ENCODE measurements at regions not wholly inside any gene's neighbourhood (a gene's known extent, or its start where the extent isn't known, plus 50 kb on each side); places are given as distances from the start of the nearest gene placed in this dataset.

DNA sequence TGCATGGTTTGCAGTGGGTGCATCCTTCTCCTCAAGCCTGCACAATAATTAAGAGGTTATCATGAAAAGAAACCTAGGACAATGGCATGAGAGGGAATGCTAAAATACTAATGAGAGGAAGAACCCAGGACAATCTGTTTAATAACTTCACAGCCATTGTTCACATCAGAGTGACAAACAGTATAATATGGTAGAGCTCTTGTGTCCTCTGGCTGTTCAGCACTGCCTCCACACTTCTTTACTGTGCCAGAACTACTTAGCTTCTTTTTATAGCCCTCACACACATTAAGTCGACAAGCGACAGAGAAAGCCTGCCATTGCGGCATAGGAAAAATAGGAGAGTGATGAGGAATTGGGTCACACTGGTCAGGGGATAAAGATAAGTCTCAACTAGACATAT lies 65.0 kb upstream of the MEIS2 start:
- no peaks in the 10 kb centered on the region for H3K4me1 Mint-ChIP-seq
- H3K9me3 Mint-ChIP-seq = peaks cover 2% of the 10 kb centered on the region
- no peak overlapping the region for H3K4me3 Mint-ChIP-seq
- H3K36me3 Mint-ChIP-seq = no peaks in the 10 kb centered on the region
- DNase-seq (ENCODE audit: low spot score in 2 of 2) (no peak), ATAC-seq (no peak)
- H3K27ac Mint-ChIP-seq = no peak overlapping the region

DNA sequence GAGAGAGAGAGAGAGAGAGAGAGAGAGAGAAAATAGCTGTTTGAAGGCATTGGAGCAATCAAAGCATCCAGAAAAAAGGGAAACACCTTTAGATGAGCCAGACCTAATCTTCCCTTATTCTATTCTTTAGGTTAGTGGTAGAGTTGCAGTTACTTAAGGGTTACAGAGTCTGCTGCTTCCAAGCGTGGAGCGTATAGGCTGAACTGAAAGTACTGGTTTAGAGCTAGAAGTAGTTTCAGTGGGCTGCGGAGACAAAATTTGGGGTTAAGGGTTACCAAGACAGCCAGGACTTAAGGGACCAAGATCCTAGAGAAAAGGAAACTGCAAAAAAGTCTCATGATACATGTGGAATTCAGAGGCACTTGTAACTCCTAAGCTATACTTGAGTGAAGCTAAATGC lies 66.1 kb upstream of the MEIS2 start:
- ATAC-seq = no peak
- Mint-ChIP-seq H3K27ac (no peak overlapping the region), H3K36me3 (no peaks in the 10 kb centered on the region), H3K4me3 (no peak overlapping the region), H3K9me3 (peaks cover 2% of the 10 kb centered on the region), H3K4me1 (no peaks in the 10 kb centered on the region)
- no peak for DNase-seq (ENCODE audit: low spot score in 2 of 2)

DNA sequence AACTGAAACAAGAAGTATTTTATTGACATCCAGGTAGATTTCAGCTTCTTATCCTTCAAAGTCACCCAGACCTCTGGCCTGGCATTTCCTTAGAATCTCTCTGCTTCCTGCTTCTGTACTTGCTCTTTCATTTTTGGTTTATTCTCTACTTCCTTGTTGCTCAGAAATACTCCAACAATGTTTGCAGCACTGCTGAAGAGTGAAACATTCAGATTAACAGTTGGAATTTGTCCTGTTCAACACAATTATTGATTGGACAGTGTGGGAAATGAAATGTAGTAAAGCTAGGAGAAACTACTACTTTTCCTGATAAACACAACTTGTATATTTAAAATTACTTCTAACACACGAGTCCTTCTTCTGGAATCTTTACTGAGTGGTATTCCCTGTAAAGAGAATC lies 81.0 kb upstream of the MEIS2 start:
- ATAC-seq = no peak
- peaks cover 9% of the 10 kb centered on the region for H3K9me3 Mint-ChIP-seq

DNA sequence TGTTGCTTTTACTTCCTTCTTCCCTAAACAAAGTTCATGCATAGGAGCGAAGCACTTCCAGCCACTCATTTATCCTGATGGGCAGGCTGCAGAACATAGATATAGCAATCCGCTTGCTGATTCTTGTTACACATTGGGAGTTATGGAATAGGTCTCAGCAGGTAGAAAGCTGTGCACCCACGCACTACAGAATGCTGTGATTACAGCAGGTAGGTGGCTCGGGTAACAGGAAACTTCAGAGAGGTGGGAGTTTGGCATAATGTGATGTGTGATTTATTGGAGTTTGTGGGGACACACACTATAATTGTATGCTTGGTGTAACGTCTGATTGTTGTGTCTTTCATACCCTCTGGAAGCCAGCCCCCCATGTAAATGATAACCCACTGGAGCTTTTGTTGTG lies 99.2 kb upstream of the MEIS2 start:
- Mint-ChIP-seq H3K9me3 (peaks cover 2% of the 10 kb centered on the region), H3K27ac (no peak overlapping the region), H3K4me3 (no peak overlapping the region), H3K4me1 (no peaks in the 10 kb centered on the region), H3K36me3 (no peaks in the 10 kb centered on the region)
- DNase-seq (ENCODE audit: low spot score in 2 of 2) (no peak), ATAC-seq (no peak)

More for the DNA sequence above, 81.0 kb upstream of the MEIS2 start:
- Mint-ChIP-seq H3K4me1 (no peaks in the 10 kb centered on the region), H3K4me3 (no peak overlapping the region), H3K27ac (no peak overlapping the region), H3K36me3 (no peaks in the 10 kb centered on the region)
- DNase-seq (ENCODE audit: low spot score in 2 of 2) = no peak

DNA sequence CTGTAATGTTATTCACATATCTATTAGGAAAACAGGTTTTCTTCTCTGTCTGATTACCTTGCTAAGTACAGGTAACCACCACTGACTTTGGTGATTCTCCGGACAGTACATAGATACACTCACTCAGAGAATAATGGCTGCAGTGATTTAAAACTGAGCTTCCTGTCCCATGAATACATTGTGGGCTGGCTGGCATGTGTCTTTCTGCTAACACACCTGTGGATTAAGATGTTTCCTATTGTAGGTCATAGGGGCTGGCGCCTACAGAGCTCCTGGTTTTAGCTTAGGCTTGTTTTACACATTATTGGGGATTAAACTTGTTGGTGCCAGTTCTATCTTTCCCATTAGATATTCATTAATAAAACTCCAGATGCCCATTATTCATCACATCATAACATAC lies 102.7 kb upstream of the MEIS2 start:
- ATAC-seq = no peak
- no peaks in the 10 kb centered on the region for H3K4me1 Mint-ChIP-seq
- no peaks in the 10 kb centered on the region for H3K36me3 Mint-ChIP-seq
- no peak overlapping the region for H3K27ac Mint-ChIP-seq
- no peak overlapping the region for H3K4me3 Mint-ChIP-seq
- H3K9me3 Mint-ChIP-seq = peaks cover 2% of the 10 kb centered on the region
- no peak for DNase-seq (ENCODE audit: low spot score in 2 of 2)

DNA sequence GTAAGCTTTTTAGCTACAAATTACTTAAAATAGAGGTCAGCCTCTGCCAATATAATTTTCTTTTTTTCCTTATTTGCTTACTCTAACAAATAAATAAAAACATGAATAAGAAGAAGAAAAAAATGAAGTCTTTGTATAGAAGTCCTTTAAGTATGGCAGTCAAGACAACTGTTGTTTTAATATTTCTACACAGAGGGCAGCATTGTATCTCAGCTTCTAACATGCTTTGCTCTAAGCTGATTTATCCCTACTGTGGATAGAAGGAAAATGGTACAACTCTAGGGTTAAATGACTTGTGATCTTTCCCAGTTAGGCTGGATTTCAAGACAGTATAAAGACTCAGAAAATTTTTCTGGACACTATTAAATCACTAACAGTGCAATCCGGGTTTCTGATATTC lies 104.3 kb upstream of the MEIS2 start:
- no peaks in the 10 kb centered on the region for H3K4me1 Mint-ChIP-seq

DNA sequence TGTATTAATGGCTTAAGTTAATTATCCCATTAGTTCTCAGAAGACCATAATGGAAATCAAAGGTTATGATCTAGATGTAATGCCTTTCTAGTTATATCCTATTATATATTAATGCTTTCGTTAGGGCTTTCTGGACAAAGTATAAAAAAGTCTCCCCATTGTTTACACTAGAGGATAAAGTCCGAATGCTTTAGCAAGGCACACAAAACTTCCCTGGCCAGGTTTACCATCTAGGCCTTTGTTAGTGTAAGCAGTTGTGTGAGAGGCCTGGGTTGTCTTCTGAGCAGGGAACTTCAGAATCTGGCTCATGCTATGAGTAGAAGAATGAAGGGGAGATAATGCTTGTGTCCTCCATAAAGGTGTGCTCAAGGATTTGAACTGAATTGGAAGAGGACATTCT lies 106.3 kb upstream of the MEIS2 start:
- Mint-ChIP-seq H3K36me3 (no peaks in the 10 kb centered on the region), H3K4me3 (no peak overlapping the region), H3K27ac (no peak overlapping the region), H3K9me3 (peaks cover 5% of the 10 kb centered on the region), H3K4me1 (no peaks in the 10 kb centered on the region)
- ATAC-seq = no peak
- no peak for DNase-seq (ENCODE audit: low spot score in 2 of 2)

More for the DNA sequence above, 104.3 kb upstream of the MEIS2 start:
- Mint-ChIP-seq H3K27ac (no peak overlapping the region), H3K9me3 (peaks cover 2% of the 10 kb centered on the region), H3K36me3 (no peaks in the 10 kb centered on the region), H3K4me3 (no peak overlapping the region)
- no peak for DNase-seq (ENCODE audit: low spot score in 2 of 2)
- no peak for ATAC-seq

DNA sequence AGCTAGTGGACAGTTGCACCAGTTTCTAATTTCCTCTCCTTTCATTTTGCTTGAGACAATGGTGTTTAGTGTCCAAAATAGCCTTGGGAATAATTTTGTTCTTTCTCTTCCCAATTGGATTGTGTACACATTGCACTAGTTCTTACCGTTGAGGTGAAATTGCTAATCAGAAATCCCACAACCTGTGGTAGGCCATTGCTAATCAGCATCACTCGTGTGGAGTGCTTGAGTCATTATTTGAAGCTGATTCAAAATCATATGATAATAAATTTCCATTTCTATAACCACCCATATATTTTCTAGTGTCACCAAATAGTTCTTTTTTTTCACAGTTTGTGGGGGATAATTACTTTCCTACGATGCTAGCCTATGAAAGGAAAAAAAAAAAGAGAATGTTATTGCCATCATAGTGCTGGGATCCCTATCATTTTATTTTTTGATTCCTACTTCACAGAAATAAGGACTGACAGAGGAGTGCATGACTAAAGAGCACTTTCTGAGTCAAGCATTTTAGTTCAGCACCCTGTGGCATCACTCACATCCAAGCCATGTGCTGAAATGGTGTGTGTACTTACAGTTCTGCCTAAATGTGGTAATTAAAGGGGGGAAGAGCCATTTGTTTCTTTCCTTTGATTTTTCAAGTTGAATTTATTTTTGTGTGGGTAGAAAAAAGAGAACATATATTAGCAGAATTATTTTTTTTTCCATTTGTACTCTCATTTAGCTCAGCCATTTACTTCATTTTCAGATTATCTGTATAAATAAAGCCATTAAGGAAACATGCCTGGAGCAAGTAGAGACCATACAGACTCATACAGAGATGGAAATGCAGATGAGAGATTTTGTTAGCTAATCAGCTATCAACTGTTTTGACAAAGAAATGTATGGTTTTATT lies 108.0 kb upstream of the MEIS2 start:
- ATAC-seq (no peak), DNase-seq (ENCODE audit: low spot score in 2 of 2) (no peak)
- Mint-ChIP-seq H3K4me3 (no peak overlapping the region), H3K27ac (no peak overlapping the region), H3K4me1 (no peaks in the 10 kb centered on the region), H3K9me3 (peaks cover 9% of the 10 kb centered on the region), H3K36me3 (no peaks in the 10 kb centered on the region)

DNA sequence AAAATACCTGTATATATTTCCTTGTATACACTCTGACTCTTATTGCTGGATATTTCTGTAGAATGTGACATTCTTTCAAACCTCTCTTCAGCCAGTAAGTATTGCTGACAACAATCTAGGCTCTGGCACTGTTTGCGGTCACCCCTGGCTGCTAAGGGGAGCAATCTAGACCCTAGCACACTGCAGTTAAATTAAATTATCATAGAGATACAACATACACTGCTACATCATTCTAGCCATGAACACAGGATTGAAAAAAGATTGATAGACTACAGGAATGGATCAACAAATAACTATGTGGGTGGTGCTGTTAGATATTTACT lies 108.7 kb upstream of the MEIS2 start:
- H3K27ac Mint-ChIP-seq = no peak overlapping the region
- no peaks in the 10 kb centered on the region for H3K4me1 Mint-ChIP-seq
- H3K9me3 Mint-ChIP-seq = peaks cover 8% of the 10 kb centered on the region
- no peaks in the 10 kb centered on the region for H3K36me3 Mint-ChIP-seq
- DNase-seq (ENCODE audit: low spot score in 2 of 2) = no peak
- ATAC-seq = no peak
- H3K4me3 Mint-ChIP-seq = no peak overlapping the region

DNA sequence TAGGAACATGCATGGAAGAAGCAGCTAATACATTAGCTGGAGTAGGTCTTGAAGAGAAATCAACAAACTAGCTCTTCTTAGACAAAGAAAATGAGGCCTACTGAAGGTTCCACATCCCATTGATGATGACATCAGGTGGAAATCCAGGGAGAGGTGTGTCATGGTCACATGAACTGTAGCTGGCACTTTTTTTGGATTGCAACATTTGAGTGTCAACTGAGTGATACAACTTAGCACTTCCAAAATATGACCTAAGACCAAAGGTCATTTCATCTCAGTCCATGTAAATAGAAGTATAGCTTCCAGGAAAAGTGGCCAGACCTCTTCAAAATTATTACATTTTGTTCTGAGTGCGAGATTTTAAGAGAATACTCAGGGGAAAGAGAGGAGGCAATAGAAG lies 117.2 kb upstream of the MEIS2 start:
- Mint-ChIP-seq H3K27ac (no peak overlapping the region), H3K9me3 (peaks cover 3% of the 10 kb centered on the region), H3K4me3 (no peak overlapping the region), H3K4me1 (no peaks in the 10 kb centered on the region), H3K36me3 (no peaks in the 10 kb centered on the region)
- ATAC-seq (no peak), DNase-seq (ENCODE audit: low spot score in 2 of 2) (no peak)

DNA sequence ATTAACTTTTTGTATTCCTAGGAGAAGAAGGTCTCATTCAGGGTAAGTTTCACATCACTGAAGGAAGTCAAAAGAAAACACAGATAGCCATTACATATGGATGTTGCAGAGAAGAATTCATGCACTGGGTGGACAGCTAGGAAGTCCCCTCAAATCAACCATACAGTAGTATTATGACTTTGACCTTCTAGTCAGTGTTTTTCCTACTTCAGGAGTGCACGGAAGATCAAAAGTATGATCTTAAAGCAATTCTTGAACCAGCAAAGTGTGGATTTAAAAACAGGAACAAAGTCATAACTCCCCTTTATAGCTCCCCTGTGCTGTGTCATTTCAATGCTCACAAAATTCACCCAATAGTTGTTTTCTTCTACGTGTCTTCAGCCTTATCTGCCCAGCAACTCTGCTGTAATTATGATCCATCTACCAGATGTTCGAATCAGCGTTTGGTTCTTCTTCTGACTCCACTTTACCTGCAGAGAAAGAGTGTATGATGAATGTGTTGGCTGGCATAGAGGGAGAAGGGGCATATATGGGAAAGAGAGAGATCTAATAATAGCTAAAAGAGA lies 118.1 kb upstream of the MEIS2 start:
- Mint-ChIP-seq H3K9me3 (no peaks in the 10 kb centered on the region), H3K27ac (no peak overlapping the region), H3K36me3 (no peaks in the 10 kb centered on the region), H3K4me3 (no peak overlapping the region), H3K4me1 (no peaks in the 10 kb centered on the region)
- DNase-seq (ENCODE audit: low spot score in 2 of 2) (no peak), ATAC-seq (no peak)

DNA sequence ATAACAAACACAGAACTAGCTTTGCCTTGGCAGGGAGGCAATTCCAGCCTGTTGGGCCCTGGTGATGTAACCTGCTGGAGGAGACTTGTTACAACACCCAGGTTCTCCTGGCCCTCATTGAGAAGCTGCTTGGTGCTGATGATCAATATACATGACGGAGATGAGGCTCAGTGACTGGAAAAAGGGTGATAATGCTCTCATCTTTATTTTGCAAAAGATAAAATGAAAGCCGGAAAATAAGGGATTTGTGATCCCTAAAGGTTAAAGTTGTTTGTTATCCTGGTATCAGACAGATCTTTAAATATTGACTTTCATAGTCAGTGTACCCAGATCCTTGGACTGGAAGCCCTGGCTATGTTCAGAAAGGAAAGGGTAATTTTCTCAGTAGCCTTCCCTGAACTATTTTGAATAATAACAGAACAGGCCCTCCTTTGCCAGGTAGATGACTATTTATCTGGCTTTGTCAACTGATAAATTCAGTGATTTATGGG lies 118.9 kb upstream of the MEIS2 start:
- ATAC-seq = no peak
- no peak overlapping the region for H3K27ac Mint-ChIP-seq
- no peak for DNase-seq (ENCODE audit: low spot score in 2 of 2)
- no peak overlapping the region for H3K4me3 Mint-ChIP-seq
- no peaks in the 10 kb centered on the region for H3K9me3 Mint-ChIP-seq
- no peaks in the 10 kb centered on the region for H3K4me1 Mint-ChIP-seq
- H3K36me3 Mint-ChIP-seq = no peaks in the 10 kb centered on the region

DNA sequence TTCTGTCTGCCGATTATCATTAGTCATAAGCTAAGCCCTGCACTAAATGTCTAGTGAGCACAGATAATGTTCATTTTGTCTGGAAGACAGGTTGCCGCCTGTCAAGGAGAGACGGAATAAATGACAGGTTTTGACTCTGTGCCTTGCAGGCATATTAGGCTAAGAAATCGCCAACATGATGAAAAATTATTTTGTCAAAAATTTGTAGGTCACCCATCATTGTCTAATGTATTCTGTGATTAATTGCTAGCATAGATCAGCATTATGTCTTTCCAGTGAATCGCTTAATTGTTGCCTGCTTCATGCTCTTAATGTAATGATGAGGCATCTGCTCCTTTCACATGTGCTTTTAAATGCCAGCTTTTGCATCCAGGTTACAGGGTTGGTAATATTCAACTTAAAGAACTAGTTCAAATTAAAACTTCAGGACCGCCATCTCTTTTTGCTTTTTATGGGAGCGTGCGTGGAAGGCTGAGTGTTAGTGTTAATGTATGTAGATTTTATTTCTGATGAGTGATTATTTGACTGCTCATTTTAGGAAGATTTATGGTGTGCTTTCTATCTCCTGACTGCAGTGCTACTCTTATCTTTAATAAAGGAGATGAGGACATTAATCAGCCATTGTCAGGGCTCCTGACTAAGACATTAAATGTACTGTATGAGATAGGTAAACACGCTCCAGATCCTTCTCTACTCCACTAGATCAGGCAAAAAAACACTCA lies 120.8 kb upstream of the MEIS2 start:
- Mint-ChIP-seq H3K4me1 (no peaks in the 10 kb centered on the region), H3K9me3 (peaks cover 4% of the 10 kb centered on the region), H3K27ac (no peak overlapping the region), H3K4me3 (no peak overlapping the region), H3K36me3 (no peaks in the 10 kb centered on the region)
- no peak for DNase-seq (ENCODE audit: low spot score in 2 of 2)
- no peak for ATAC-seq

DNA sequence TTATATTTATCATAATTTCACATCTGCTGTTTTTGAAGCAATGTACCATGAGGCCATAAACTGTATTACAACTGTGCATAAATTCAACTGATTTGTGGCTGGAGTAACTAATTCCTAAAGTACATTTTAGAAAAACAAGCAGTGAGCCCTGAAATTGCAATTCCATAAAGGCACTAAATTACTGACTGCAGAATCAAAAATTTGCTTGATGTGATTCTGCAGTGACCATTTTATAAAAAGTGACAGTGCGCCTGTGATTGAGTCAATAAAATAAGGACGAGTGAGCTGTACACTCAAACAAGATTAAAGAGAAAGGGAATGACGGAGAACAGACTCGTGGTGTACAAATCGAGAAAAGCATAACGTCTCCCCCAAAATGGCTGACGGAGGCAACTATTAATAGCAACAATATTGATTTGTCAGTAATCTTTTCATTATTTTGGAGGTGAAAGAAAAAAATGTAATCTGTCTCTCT lies 121.4 kb upstream of the MEIS2 start:
- no peak overlapping the region for H3K27ac Mint-ChIP-seq
- DNase-seq (ENCODE audit: low spot score in 2 of 2) (no peak), ATAC-seq (no peak)
- H3K4me3 Mint-ChIP-seq = no peak overlapping the region
- no peaks in the 10 kb centered on the region for H3K4me1 Mint-ChIP-seq
- peaks cover 4% of the 10 kb centered on the region for H3K9me3 Mint-ChIP-seq
- H3K36me3 Mint-ChIP-seq = no peaks in the 10 kb centered on the region

DNA sequence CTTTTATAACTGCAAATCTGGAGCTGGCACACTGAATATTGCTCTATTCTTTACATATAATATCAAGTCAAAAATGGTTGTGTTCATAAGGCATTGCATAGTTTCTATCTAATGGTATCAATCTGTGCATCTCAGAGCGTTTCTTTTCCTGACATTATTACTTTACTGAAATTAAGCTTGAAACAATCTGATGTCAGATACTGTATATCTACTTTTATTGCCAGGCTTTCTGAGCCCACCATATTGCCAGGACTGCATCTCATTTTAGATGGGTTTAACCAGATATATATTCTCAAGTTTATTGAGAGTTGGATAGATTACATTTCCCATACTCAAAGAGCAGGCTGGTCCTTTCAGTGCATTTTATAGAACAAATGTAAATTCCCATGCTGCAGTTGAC lies 122.7 kb upstream of the MEIS2 start:
- Mint-ChIP-seq H3K4me1 (no peaks in the 10 kb centered on the region), H3K9me3 (peaks cover 4% of the 10 kb centered on the region), H3K36me3 (no peaks in the 10 kb centered on the region)

More for the DNA sequence above, 122.7 kb upstream of the MEIS2 start:
- DNase-seq (ENCODE audit: low spot score in 2 of 2) = no peak
- ATAC-seq = no peak
- no peak overlapping the region for H3K27ac Mint-ChIP-seq
- H3K4me3 Mint-ChIP-seq = no peak overlapping the region

Measured in stimulated activated effector memory CD8-positive, alpha-beta T cell treated with anti-CD3 and anti-CD28 coated beads, Interleukin-12 subunit alpha, Interleukin-12 subunit beta, amount 100 ng/mL, for 72 hours (primary cell).